Upper lobe of left lung (tissue), 4 donors: ENCODE measurements at regions not wholly inside any gene's neighbourhood (a gene's known extent, or its start where the extent isn't known, plus 50 kb on each side); places are given as distances from the start of the nearest gene placed in this dataset.

Experiments
- POLR2A ChIP-seq, 4 donors: fragments of 450-650 bp; IDR thresholded peaks; one replicate each; pipeline ENCODE4 v1.5.1; 2016 to 2017; ENCODE audit warnings: antibody characterized with exemption in 4 of 4, mild to moderate bottlenecking in 2 of 4
- POLR2AphosphoS5 ChIP-seq, 2 donors: sonication (generic); formaldehyde crosslinking; IDR thresholded peaks; one replicate each; pipeline ENCODE4 v1.5.1; 2017; ENCODE audit warnings: antibody characterized with exemption in 2 of 2
- TF ChIP-seq, protein P1 (sequence below), 6 experiments: fragments of 450-650 bp in 4 of 6; fragments of 200-600 bp in 2 of 6; sonication (generic) in 2 of 6; IDR thresholded peaks; one replicate each; pipeline ENCODE4 v1.5.1; 2016 to 2019; ENCODE audit warnings: antibody characterized with exemption in 6 of 6

GRCh38 chr12:131441060-131441396 lies 269.9 kb upstream of the SFSWAP start:
- TF ChIP-seq POLR2AphosphoS5 (IDR thresholded peaks at IDR 0.05) (no peak), POLR2A (IDR thresholded peaks at IDR 0.05) (no peak)
- TF ChIP-seq, protein P1, sequence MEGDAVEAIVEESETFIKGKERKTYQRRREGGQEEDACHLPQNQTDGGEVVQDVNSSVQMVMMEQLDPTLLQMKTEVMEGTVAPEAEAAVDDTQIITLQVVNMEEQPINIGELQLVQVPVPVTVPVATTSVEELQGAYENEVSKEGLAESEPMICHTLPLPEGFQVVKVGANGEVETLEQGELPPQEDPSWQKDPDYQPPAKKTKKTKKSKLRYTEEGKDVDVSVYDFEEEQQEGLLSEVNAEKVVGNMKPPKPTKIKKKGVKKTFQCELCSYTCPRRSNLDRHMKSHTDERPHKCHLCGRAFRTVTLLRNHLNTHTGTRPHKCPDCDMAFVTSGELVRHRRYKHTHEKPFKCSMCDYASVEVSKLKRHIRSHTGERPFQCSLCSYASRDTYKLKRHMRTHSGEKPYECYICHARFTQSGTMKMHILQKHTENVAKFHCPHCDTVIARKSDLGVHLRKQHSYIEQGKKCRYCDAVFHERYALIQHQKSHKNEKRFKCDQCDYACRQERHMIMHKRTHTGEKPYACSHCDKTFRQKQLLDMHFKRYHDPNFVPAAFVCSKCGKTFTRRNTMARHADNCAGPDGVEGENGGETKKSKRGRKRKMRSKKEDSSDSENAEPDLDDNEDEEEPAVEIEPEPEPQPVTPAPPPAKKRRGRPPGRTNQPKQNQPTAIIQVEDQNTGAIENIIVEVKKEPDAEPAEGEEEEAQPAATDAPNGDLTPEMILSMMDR (IDR thresholded peaks at IDR 0.05), result no peak
